Medulla oblongata (tissue), 1 donor: ENCODE measurements at regions not wholly inside any gene's neighbourhood (a gene's known extent, or its start where the extent isn't known, plus 50 kb on each side); places are given as distances from the start of the nearest gene placed in this dataset.
"Not testable (repeated sequence)": the region's sequence is repeated elsewhere in the genome, so short reads cannot be mapped to it uniquely, and the experiment has no call there.

ENCODE experiments used
- DNase-seq: peaks from one replicate; pipeline ENCODE4 v3.0.0-alpha.2; 2015; ENCODE audit errors: extremely low spot score

DNA sequence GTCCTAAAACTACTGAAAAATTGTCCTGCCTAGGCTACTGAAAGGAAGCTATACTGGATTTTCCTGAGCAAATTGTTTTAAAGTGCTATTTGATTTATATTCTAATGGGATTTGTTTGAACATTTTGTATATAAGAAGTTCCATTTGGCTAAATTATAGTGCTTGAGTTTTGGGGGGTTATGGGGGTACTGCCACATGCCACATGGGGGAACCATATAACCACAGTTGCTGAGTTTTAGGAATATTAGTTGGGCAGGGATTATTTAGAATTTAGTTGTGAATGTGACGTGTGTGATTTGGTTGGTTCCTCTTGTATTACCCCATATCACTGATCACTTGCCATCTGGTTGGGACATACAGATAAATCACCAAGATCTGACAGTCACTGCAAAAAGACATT, 224.5 kb upstream of the TAPT1 start:
- no peak for DNase-seq

DNA sequence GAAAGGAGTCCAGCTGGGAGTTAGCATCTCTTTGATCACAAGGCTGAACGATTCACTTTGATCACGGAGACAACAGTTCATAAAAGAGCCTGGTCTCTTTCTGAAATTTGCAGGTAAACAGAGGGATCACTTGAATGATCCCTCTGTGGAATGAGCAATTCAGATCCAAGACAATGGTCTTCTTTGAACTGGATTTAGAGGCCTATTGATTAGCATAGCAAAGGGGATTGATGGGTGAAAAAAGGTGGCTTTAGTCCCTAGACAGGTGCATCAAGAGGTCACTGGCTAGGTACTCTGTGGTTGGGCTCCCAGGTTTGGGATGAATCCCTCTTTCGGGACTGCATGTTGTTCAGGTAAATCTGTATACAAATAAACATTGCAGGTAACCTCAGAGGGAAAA, 223.8 kb upstream of the TAPT1 start:
- DNase-seq, result no peak

DNA sequence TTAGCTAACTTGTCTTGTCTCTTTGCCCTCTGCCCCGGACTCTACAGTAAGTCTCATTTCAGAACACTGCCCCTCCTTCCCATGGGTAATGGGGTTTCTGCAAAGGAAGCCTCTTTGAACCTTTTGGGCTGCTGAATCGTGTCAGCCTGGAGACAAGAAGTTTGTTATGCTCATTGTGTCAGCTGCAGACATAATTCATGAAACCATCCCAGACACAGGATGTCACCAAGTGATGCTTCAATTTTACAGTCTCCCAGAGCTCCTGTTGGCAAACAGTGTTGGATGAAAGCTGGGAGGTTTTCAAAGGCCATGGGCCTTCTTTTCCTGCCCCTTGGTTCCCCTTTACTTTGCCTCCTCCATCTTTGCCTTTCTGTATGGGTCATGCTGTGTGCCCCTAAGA, 223.1 kb upstream of the TAPT1 start:
- DNase-seq, result no peak

DNA sequence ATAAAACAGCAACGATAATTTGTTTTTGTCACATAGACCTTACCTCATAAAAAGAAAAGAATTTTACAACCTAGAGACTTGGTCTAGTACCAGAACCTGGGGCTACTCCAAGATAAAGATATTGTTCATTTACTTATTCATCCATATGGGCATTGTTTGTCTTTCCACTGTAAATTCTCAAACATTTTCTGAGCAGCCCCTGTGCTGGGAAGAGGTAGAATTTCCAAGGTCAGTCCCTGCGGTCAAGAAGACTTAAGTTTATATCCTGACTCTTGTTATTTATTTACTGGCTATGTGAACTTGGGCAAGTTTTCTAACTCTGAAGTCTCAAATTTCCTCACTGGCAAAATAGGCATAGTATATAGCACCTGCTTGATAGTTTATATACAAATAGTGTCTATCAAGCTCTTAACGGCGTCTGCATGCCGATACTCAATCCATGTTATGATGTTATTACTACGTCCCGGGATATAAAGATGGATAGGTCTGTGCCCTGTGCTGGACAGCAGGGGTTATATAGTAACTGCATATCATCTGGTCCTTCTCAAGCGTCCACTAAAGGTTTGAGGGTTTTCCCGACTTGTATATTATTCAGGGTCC, 222.1 kb upstream of the TAPT1 start:
- no peak for DNase-seq

DNA sequence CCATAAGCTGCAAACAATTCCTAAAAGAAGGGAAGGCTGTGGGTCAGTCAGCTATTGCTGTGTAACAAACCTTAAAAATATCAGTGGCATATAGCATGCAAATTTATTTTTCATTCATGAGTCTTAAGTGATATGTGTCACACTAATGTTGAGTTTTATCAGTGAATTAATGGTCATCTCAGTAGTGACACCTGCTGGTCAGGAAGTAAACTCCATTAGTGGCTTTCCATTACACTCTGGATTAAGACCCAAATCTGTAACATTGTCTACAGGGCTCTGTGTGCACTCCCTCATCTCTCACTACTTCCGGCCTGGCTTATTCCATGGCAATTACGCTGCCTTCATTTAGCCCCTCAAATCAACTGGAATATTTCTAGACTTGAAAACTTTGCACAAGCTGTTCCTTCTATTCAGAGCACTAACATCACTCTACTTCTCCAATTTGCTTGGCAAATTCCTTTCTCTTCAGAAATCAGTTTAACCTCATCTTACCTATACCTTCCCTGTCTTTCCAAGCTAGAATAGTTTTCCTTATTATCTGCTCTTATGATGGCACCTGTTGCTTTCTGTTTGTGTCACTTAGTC, 217.3 kb upstream of the TAPT1 start:
- DNase-seq, result peak; percentile 53

DNA sequence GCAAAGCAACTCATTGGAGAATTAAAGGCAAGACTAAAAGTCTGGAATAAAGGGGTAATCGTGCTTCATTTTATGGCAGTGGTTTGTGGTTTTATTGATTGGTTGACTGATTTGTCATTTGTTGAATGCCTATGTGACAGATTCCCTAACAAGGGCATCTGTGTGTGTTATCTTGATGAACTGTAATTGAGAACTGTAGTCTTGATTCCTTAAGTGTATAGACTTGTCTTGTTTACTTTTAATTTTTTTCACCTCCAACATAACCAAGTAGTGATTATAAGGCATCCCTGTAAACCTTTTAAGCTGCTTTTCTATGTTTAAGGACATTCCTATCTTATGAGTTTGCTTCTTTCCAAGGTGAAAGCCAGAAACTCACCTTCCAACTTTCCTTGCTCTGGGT, 216.0 kb upstream of the TAPT1 start:
- DNase-seq, result no peak

DNA sequence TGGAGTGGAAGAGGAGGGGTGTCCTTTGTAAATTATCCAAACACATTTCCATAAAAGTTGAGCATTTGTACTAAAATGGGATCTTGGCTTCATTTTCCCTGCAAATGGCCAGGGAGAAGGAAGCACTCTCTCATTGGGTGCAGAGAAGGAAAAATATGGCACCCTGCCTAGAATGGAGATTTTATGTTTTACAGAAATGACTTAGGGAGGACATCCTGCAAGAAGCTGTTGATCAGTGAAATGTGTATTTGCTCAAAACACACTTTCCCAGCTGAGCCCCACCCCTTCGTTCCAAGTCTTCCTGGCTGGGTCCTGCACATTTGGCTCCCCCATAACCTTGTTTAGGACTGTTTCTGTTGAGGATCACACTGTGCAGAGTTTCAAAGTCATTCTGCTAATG, 213.5 kb upstream of the TAPT1 start:
- no peak for DNase-seq

DNA sequence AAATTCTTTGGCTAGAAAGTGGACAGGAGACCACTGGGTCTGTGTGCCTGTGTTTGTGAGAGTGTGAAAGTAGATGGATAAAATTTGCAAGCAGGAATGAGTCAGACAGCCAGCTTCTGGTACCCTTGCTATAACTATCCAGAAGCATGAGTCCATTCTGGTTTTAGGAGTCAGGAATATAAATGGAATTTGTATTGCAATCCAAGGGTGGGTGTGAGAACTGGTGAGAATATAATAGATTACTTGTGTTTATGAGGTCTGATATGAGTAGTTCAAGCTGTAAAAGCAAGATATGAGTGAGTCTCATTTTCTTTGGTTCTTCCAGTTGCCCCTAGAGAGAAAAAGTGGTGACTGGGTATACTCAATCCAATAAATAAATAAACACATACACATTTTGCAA, 212.7 kb upstream of the TAPT1 start:
- no peak for DNase-seq

DNA sequence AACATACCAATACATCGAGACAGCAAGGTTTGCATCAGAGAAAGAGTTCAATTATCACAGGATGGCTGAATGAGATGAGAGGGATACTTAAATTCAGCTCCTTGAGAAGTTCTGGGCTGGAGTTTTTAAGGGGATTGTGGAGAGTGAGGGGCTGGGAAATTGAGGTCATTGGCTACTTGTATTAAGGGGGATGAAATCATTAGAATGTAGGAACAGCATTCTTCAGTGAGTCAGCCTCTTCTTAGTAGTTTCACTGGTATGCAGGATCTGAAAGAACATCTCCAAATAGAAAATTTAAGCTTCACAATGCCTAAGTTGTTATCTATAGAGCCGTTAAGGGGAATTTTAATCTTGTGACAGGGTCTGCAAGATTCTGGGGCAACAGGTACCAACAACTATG, 211.6 kb upstream of the TAPT1 start:
- DNase-seq, result no peak

DNA sequence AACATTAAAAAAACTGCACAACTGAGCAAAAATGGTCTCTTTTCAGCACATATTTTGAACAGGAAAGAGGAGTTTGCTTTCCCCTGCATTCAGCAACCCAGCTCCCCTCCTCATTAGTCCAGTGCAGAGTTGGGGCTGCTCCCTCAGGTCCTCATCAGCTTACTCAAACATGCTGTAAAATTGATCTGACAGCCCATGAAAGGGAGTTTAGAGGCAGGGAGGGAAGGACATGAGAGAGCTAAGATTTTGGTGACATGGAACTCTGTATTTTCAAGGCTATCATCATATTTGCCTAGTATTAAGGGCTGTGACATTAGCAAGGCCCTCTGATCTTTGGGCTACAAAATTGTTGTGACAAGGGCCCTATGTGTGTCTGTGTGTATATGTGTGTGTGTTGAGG, 205.6 kb upstream of the TAPT1 start:
- no peak for DNase-seq

DNA sequence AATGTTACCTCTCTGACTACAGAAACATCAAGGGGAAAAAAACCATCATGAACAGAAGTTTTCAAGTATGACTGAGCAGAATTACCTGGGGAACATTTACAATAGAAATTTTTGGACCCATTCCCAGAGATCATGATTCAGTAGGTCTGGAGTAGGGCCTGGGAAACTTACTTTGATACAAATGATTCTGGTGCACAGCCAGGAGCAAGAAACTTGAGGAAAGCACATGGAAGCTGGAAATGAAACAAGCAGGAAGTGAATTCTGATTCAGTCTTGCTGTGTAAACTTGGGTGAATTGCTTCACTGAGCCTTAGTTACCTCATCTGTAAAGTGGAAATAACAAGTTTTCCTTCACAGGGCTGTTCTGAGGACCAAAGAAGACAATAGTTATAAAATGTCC, 192.5 kb upstream of the TAPT1 start:
- DNase-seq, result no peak

DNA sequence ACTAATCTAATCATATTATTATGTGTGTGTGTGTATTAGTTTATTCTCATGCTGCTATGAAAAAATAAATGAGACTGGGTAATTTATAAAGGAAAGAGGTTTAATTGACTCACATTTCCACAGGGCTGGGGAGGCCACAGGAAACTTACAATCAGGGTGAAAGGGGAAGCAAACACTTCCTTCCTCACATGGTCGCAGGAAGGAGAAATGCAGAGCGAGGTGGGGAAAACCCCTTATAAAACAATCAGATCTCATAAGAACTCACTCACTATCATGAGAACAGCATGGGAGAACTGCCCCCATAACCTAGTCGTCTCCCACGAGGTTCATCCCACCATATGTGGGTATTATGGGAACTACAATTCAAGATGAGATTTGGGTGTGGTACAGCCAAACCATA, 190.9 kb upstream of the TAPT1 start:
- no peak for DNase-seq

DNA sequence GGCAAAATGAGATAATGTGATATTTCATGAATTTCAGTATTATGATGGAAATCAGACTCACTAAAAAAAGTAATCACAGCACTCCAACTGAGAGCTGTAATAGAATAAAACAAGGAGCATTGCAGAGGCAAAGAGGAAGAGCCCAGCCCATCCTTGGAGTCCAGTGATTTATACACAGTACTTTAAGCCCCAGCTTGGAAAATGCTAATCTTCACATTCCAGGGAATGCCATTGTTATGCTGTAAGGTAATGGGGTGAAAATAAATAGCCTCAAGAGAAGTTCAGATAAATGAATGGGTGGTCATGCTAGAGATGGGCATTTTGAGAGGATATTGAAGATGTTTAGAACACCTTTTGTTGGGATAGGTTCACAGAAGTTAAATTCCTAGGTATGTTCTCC, 190.3 kb upstream of the TAPT1 start:
- no peak for DNase-seq

DNA sequence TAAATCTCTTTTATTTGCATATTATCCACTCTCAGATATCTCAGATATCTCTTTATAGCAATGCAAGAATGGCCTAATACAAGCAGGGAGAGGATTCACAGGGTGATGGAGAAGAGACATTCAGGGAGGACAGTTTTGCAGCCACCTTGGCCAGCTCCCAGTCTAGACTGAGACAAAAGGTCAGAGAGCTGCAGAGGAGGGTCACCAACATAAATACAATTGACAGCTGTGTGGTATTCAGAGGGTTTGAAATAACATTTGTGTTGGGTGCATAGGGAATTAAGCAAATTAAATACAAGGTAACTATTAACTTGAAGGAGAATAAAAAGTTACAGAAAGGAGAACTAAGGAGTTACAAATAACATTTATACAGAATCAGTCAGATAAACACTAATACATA, 189.5 kb upstream of the TAPT1 start:
- DNase-seq, result no peak

DNA sequence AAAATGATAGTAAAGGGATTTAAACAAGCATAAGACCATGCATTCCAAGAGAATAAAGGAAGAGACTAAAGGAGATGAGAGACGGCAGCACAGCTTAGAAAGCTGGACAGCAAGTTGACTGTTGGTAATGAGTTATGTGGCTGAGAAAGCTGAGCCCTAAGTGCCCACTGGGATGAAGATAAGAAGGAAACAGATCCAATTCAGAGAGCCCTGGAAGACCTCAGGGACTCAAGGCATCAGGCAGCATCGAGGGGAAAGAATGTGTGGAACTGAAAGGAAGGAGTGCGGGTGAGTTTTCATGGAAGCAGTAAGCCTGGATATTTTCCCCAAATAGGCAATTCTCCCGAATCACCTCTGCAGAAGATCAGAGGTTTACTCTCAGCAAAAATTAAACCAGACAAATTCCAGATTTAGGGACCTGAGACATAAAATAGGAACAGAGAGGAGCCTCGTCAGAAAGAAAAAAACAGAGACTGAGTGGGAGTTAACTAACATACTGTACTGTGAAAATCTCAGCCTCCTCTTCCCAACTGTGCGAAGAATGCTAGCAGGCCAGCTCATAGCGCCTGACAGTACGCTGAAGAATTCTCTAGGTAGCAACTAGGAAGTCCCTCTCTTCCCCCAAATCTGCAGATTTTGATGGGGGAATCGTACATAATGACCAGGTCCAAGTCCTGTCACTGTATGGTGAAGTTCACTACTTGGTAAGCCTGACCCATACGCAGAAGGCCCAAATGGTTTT, 187.7 kb upstream of the TAPT1 start:
- DNase-seq, result no peak

DNA sequence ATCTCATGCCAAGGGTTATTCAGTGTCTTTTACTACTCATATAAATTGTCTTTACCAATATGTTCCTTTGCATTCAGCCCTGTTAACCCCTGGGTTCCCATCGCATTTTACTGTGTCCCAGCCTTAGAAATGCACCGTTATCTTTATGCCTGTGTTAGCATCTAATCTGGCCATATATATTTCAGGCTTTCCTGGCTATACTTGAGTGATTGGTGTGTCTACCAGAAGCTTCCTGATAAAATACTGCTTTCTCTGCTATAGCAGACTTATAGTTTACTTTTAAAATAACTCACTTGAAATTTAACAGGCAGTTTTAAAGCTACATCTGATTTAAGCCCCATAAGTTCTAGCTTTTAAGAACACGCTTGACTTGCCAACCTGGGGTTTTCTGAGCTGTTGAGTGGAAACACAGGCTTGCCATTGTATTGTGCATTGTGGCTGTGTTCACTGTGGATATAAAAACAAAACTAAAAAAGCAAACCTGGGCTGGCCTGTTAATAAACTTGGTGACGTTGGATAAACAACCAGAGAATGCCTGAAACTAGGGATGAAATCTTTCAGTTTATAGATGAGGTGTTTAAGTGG, 185.3 kb upstream of the TAPT1 start:
- no peak for DNase-seq

DNA sequence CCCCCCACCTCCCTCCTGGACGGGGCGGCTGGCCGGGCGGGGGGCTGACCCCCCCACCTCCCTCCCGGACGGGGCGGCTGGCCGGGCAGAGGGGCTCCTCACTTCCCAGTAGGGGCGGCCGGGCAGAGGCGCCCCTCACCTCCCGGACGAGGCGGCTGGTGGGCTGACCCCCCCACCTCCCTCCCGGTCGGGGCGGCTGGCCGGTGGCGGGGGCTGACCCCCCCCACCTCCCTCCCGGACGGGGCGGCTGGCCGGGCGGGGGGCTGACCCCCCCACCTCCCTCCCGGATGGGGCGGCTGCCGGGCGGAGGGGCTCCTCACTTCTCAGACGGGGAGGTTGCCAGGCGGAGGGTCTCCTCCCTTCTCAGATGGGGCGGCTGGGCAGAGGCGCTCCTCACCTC, 166.9 kb upstream of the TAPT1 start:
- DNase-seq, result not testable (repeated sequence)

DNA sequence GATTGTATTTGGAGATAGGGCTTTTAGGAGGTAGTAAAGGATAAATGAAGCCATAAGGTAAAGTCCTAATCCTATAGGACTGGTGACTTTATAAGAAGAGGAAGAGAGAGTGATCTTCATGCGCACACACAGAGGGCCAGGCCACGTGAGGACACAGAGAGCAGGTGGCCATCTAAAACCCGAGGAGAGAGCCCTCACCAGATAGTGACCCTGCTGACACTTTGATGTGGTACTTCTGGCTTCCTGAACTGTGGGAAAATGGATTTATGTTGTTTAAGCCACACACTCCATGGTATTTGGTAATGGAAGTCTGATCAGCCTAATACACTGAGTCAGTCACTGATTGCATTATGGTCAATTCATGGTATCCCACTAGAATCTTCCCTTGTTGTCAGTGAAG, 164.9 kb upstream of the TAPT1 start:
- DNase-seq, result no peak

DNA sequence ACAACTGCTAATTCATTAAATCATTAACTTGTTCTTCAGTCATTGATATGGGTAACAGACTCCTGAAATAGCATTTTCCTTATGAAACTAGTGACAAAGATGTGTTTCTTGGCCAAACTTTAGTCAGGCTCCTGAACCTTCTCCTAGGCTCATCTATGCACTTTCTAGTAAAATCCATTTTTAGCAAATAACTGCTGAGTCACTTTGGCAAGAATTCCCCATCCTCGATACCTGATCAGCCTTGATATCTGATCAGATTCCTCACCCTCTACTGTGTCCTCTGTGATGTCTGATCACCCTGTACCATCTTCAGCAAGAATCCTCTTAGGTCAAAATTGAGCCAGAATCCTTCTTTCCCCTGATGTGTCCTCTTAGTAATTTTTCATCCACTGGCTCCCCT, 161.2 kb upstream of the TAPT1 start:
- no peak for DNase-seq

DNA sequence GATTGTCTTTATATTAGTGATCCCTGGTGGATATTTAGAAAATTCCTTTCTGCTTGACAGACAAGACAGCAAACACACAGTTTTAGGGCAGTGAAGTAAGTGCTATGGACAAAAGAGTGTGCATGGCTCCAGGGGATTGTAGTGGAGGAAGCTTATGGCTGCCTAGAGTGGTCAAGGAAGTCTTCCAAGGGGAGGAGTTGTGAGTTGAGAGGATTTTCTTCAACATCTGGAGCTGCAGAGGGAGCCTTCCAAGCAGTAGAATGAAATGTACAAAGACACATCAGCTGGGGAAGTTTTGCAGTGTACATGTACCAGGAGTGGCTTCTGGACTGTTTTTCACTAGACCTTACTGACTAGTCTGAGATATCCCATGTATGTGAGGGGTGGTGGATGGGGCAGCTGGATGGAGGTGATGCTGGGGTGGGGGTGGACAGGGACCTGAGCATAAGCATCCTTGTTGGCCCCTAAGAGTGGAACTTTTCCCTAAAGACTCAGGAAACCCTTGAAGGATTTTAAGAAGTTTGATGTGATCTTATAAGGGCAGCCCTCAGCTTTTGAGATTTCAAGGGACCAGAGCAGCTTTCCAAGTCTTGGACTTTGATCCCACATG, 160.5 kb upstream of the TAPT1 start:
- DNase-seq, result no peak

DNA sequence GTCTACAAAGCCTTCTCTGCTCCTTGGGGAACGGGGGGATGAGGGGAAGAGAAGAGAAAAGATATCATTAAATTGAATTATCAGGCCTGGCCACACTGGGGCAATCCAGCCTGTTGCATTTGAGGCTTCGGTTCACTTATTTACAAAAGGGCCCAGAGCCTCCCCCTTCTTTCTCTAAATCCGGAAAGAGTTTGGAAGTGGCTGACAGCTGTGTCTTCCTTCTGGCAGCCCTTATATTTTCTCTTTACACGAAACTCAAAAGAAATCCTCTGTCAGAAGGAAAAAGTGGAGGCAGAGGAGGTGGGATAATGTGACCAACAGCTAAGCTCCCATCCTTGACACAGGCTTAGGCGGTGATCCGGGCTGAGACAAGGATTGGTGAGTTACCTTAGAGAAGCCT, 158.3 kb upstream of the TAPT1 start:
- DNase-seq, result no peak

DNA sequence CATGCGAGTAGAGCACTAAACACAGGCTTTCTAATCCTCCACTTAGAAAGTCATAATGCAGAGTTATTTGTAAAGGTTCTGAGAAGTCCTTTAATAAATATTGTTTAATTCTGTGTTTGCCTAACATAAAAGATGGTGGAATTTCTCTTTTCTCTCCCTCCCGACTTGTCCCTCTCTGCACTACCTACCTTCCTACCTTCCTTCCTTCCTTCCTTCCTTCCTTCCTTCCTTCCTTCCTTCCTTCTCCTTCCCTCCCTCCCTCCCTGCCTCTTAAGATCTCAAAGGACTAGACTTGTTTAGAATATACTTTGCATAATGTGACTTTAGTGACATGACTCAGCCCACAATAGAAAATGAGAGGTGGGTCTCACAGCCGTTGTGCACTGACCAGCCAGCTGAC, 156.3 kb upstream of the TAPT1 start:
- DNase-seq, result no peak

DNA sequence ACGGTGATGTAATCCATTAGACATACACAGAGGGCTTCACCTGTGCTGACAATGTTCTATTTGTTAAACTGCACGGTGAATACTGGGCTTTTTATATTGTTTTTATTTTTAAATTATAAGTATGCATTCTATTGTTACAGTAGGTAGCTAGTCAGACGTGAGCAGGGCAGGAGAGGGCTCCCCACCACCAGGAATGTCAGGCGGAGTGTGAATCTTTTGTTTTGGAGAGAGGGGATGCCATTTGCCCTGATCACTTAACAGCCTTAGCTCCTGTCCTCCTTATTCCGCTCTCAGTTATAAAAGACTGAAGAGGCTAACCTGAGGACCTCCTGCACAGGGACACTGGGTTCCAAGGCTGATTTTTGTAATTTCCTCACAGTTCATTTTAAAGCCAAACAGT, 151.6 kb upstream of the TAPT1 start:
- no peak for DNase-seq
